ENCODE measurements at regions not wholly inside any gene's neighbourhood (a gene's known extent, or its start where the extent isn't known, plus 50 kb on each side); places are given as distances from the start of the nearest gene placed in this dataset.

- 68% methylated on average over 3 of the region's 3 CpGs for WGBS
- H3K4me1 ChIP-seq (ENCODE audit: control insufficient read depth in 4 of 4, insufficient read depth in 4 of 4, low read length in 3 of 4): no peaks in the 10 kb centered on the region
- no peak overlapping the region for H3K27ac ChIP-seq (ENCODE audit: low read depth in 1 of 2, low read length in 2 of 2)
- no peaks in the 10 kb centered on the region for H3K27me3 ChIP-seq (ENCODE audit: control insufficient read depth in 4 of 4, insufficient read depth in 4 of 4, low read length in 3 of 4)
- no peak for DNase-seq (ENCODE audit: low spot score)
- TF ChIP-seq REST (IDR thresholded peaks at IDR 0.05) (no peak), GABPA (IDR thresholded peaks at IDR 0.05 in 1 of 2, conservative IDR thresholded peaks at IDR 0.05 in 1 of 2) (no peak), SP1 (IDR thresholded peaks at IDR 0.05) (no peak), NR2F2 (IDR thresholded peaks at IDR 0.05) (no peak), CTCF (IDR thresholded peaks at IDR 0.05; ENCODE audit: low read depth, low read length, missing input control) (no peak), MAX (IDR thresholded peaks at IDR 0.05) (no peak), FOXA2 (IDR thresholded peaks at IDR 0.05) (no peak), TAF1 (conservative IDR thresholded peaks at IDR 0.05) (no peak), FOXA1 (IDR thresholded peaks at IDR 0.05) (no peak), ATF3 (IDR thresholded peaks at IDR 0.05) (no peak), JUND (IDR thresholded peaks at IDR 0.05) (no peak), RXRA (IDR thresholded peaks at IDR 0.05) (no peak)
- no peaks in the 10 kb centered on the region for H3K9me3 ChIP-seq (ENCODE audit: control insufficient read depth in 4 of 4, low read length in 3 of 4)
- no peak overlapping the region for H3K9ac ChIP-seq (ENCODE audit: low read depth in 1 of 2, low read length in 2 of 2)
- H3K4me3 ChIP-seq (ENCODE audit: low read depth in 1 of 3, low read length in 3 of 3): no peak overlapping the region
- H3K36me3 ChIP-seq (ENCODE audit: control insufficient read depth in 4 of 4, insufficient read depth in 3 of 4, low read depth in 1 of 4, low read length in 3 of 4): no peaks in the 10 kb centered on the region
Observed at GRCh38 chr4:103482471-103482870, 237.3 kb downstream of the TACR3 start.

GRCh38 chr4:103478734-103479133, 241.1 kb downstream of the TACR3 start:
- Histone ChIP-seq H3K36me3 (ENCODE audit: control insufficient read depth in 4 of 4, insufficient read depth in 3 of 4, low read depth in 1 of 4, low read length in 3 of 4) (no peaks in the 10 kb centered on the region), H3K9ac (ENCODE audit: low read depth in 1 of 2, low read length in 2 of 2) (no peak overlapping the region), H3K4me3 (ENCODE audit: low read depth in 1 of 3, low read length in 3 of 3) (no peak overlapping the region), H3K27me3 (ENCODE audit: control insufficient read depth in 4 of 4, insufficient read depth in 4 of 4, low read length in 3 of 4) (no peaks in the 10 kb centered on the region), H3K9me3 (ENCODE audit: control insufficient read depth in 4 of 4, low read length in 3 of 4) (no peaks in the 10 kb centered on the region), H3K4me1 (ENCODE audit: control insufficient read depth in 4 of 4, insufficient read depth in 4 of 4, low read length in 3 of 4) (no peaks in the 10 kb centered on the region), H3K27ac (ENCODE audit: low read depth in 1 of 2, low read length in 2 of 2) (no peak overlapping the region)
- WGBS: 68% methylated on average over 1 of the region's 1 CpG
- DNase-seq (ENCODE audit: low spot score): no peak
- TF ChIP-seq EGR1 (IDR thresholded peaks at IDR 0.05; ENCODE audit: low read depth in 2 of 2) (no peak), SP1 (IDR thresholded peaks at IDR 0.05) (no peak), FOXA2 (IDR thresholded peaks at IDR 0.05) (no peak), ATF3 (IDR thresholded peaks at IDR 0.05) (no peak), RAD21 (IDR thresholded peaks at IDR 0.05) (no peak), TAF1 (conservative IDR thresholded peaks at IDR 0.05) (no peak), JUND (IDR thresholded peaks at IDR 0.05) (no peak), MAX (IDR thresholded peaks at IDR 0.05) (no peak), YY1 (IDR thresholded peaks at IDR 0.05) (no peak), FOXA1 (IDR thresholded peaks at IDR 0.05) (no peak), CTCF (IDR thresholded peaks at IDR 0.05; ENCODE audit: low read depth, low read length, missing input control) (no peak), HNF4G (IDR thresholded peaks at IDR 0.05) (no peak), ZBTB33 (IDR thresholded peaks at IDR 0.05) (no peak), GABPA (IDR thresholded peaks at IDR 0.05 in 1 of 2, conservative IDR thresholded peaks at IDR 0.05 in 1 of 2) (no peak), NR2F2 (IDR thresholded peaks at IDR 0.05) (no peak), HNF4A (conservative IDR thresholded peaks at IDR 0.05) (no peak), RXRA (IDR thresholded peaks at IDR 0.05) (no peak)

Measured in liver (tissue), 8 donors.